HepG2 (cell line): ENCODE measurements at regions not wholly inside any gene's neighbourhood (a gene's known extent, or its start where the extent isn't known, plus 50 kb on each side); places are given as distances from the start of the nearest gene placed in this dataset.

Experiments
- ATAC-seq: fragments of 200-7000 bp; cut with Tn5 transposase; 3 replicates; pipeline ENCODE4 v1.9.1; 2020; ENCODE audit warnings: mild to moderate bottlenecking, moderate library complexity
- BruUV-seq: library from RNA; stranded (reverse); fragments of 400-500 nt; replicated peaks from 2 replicates; lab custom pipeline; 2021; lab: Mats Ljungman, UMichigan
- CTCF ChIA-PET: fragments of 300-600 bp; formaldehyde crosslinking; extraction: SDS; loops from one replicate; lab custom pipeline; 2021; ENCODE audit warnings: low total read pairs, inconsistent platforms, low intra/inter-chr PET ratio; lab: Yijun Ruan, JAX
- POLR2A ChIA-PET: fragments of 350-600 bp; sonication (Branson Sonifier 250); formaldehyde crosslinking; loops from one replicate; lab custom pipeline; 2020; ENCODE audit warnings: antibody characterized with exemption, inconsistent platforms; lab: Yijun Ruan, JAX
- DNase-seq: peaks from one replicate; pipeline ENCODE4 v3.0.0-alpha.2; 2015; ENCODE audit warnings: low spot score
- FAIRE-seq: peaks from 3 replicates; lab custom pipeline; 2011; peaks lifted over from hg19 to GRCh38; lab: Jason Lieb, UNC
- H2AFZ ChIP-seq: one replicate; pipeline ENCODE4 v1.6.1; 2011; ENCODE audit warnings: low read length, inconsistent platforms
- H3K27ac ChIP-seq: fragments of 300-600 bp; 3 replicates; pipeline ENCODE4 v1.8.0; 2011; ENCODE audit warnings: mixed run types, mild to moderate bottlenecking, mixed read lengths, low read length, inconsistent platforms; ENCODE audit not compliant: insufficient read depth; ENCODE audit errors: extremely low read length
- H3K27me3 ChIP-seq, 2 experiments: fragments of 200-600 bp in 1 of 2; 2 replicates in 1 of 2; 3 replicates in 1 of 2; pipeline versions ENCODE4 v1.6.0 to v1.8.0; 2011; ENCODE audit warnings: low read length in 2 of 2, mild to moderate bottlenecking in 2 of 2, moderate library complexity in 2 of 2, inconsistent platforms in 1 of 2; ENCODE audit not compliant: insufficient read depth in 2 of 2, control insufficient read depth in 1 of 2
- H3K36me3 ChIP-seq, 2 experiments: fragments of 200-600 bp in 1 of 2; replicated peaks in 1 of 2; 2 replicates in 1 of 2; 3 replicates in 1 of 2; pipeline versions ENCODE4 v1.5.1 to v1.8.0; 2011; ENCODE audit warnings: low read length in 2 of 2, inconsistent platforms in 1 of 2; ENCODE audit not compliant: insufficient read depth in 2 of 2, control insufficient read depth in 1 of 2
- H3K4me1 ChIP-seq: 2 replicates; pipeline ENCODE4 v1.5.1; 2012; ENCODE audit warnings: low read length, inconsistent platforms; ENCODE audit not compliant: insufficient read depth
- H3K4me2 ChIP-seq: 2 replicates; pipeline ENCODE4 v1.6.0; 2011; ENCODE audit warnings: low read depth, low read length, inconsistent platforms
- H3K4me3 ChIP-seq, 3 experiments: fragments of 200-600 bp in 1 of 3; sonication (generic), shearing (Covaris generic) in 1 of 3; replicated peaks in 1 of 3; 2 replicates each; pipeline ENCODE4 v1.5.1; 2011 to 2016; ENCODE audit warnings: low read length in 3 of 3, inconsistent platforms in 2 of 3, low read depth in 2 of 3, mild to moderate bottlenecking in 2 of 3, control low read depth in 1 of 3, mixed read lengths in 1 of 3; ENCODE audit not compliant: insufficient read depth in 1 of 3
- H3K79me2 ChIP-seq: one replicate; pipeline ENCODE4 v1.6.1; 2011; ENCODE audit warnings: low read length, inconsistent platforms; ENCODE audit not compliant: insufficient read depth
- H3K9ac ChIP-seq: 2 replicates; pipeline ENCODE4 v1.6.0; 2011; ENCODE audit warnings: mild to moderate bottlenecking, low read depth, low read length, inconsistent platforms; ENCODE audit not compliant: insufficient read depth
- H3K9me3 ChIP-seq: 2 replicates; pipeline ENCODE4 v1.5.1; 2012; ENCODE audit warnings: mild to moderate bottlenecking, low read length
- H4K20me1 ChIP-seq: 2 replicates; pipeline ENCODE4 v1.6.0; 2011; ENCODE audit warnings: inconsistent platforms, mild to moderate bottlenecking, low read length, moderate library complexity; ENCODE audit not compliant: insufficient read depth
- ARNTL ChIP-seq: sonication (generic); formaldehyde crosslinking; IDR thresholded peaks from 2 replicates; pipeline ENCODE4 v1.4.0; 2020; ENCODE audit warnings: mild to moderate bottlenecking, missing genetic modification reagents
- KDM1A ChIP-seq: IDR thresholded peaks from 2 replicates; pipeline ENCODE4 v1.6.1; 2016; ENCODE audit warnings: missing compliant biosample characterization
- KLF16 ChIP-seq, 2 experiments: sonication (generic) in 1 of 2; formaldehyde crosslinking in 1 of 2; IDR thresholded peaks; 2 replicates each; pipeline versions ENCODE4 v1.6.1 to v1.8.0; 2016 to 2023; ENCODE audit warnings: missing genetic modification reagents in 2 of 2, missing compliant biosample characterization in 1 of 2
- NR3C1 ChIP-seq: sonication (generic); formaldehyde crosslinking; IDR thresholded peaks from 2 replicates; pipeline ENCODE4 v1.4.0; 2020; ENCODE audit warnings: missing genetic modification reagents
- SAP130 ChIP-seq: IDR thresholded peaks from 2 replicates; pipeline ENCODE4 v1.6.1; 2016; ENCODE audit warnings: low read depth
- SIX4 ChIP-seq: sonication (generic); formaldehyde crosslinking; IDR thresholded peaks from 2 replicates; pipeline ENCODE4 v1.4.0; 2020; ENCODE audit warnings: missing genetic modification reagents
- ZBTB4 ChIP-seq: sonication (generic); formaldehyde crosslinking; IDR thresholded peaks from 2 replicates; pipeline ENCODE4 v1.4.0; 2020; ENCODE audit warnings: missing genetic modification reagents, mild to moderate bottlenecking, borderline replicate concordance
- ZNF207 ChIP-seq: fragments of 450-650 bp; IDR thresholded peaks from 2 replicates; pipeline ENCODE4 v1.6.1; 2016; ENCODE audit warnings: antibody characterized with exemption, borderline replicate concordance
- ZNF431 ChIP-seq: sonication (generic); formaldehyde crosslinking; IDR thresholded peaks from 2 replicates; pipeline ENCODE4 v1.9.0; 2022; ENCODE audit warnings: missing genetic modification reagents, low read depth, mild to moderate bottlenecking, borderline replicate concordance
- ZNF572 ChIP-seq: sonication (generic); formaldehyde crosslinking; IDR thresholded peaks from 2 replicates; pipeline ENCODE4 v1.5.1; 2020; ENCODE audit warnings: mild to moderate bottlenecking, missing genetic modification reagents
- ZNF607 ChIP-seq: sonication (generic); formaldehyde crosslinking; IDR thresholded peaks from 2 replicates; pipeline ENCODE4 v1.5.1; 2020; ENCODE audit warnings: missing genetic modification reagents, mild to moderate bottlenecking, borderline replicate concordance
- WGBS: methylation state at CpG from one replicate; pipeline ENCODE4 v1.1.6; 2017; ENCODE audit warnings: low lambda C conversion rate; 5-methylcytosine and 5-hydroxymethylcytosine counted together
- in situ Hi-C: cut with HindIII; loops from 2 replicates; pipeline ENCODE4 v1.10.0; 2017; ENCODE audit warnings: low pct_unique_long_range_greater_than_20kb; ENCODE audit not compliant: extremely low pct_ligation_motif_present
- intact Hi-C: fragments of 100-400 bp; cut with micrococcal nuclease; formaldehyde crosslinking; loops from one replicate; pipeline ENCODE4 v1.10.0; 2022; ENCODE audit not compliant: unreplicated experiment

- Histone ChIP-seq H2AFZ (no peak overlapping the region), H3K79me2 (no peaks in the 10 kb centered on the region), H3K36me3 (no peaks in the 10 kb centered on the region), H3K4me3 (no peak overlapping the region), H3K9ac (no peak overlapping the region), H3K4me2 (no peak overlapping the region), H3K9me3 (no peaks in the 10 kb centered on the region), H3K27ac (no peak overlapping the region), H3K27me3 (peaks cover 1 to 2% of the 10 kb centered on the region in 2 experiments; a peak in 3 of 5 replicates), H4K20me1 (no peaks in the 10 kb centered on the region), H3K4me1 (peaks cover 1% of the 10 kb centered on the region)
- intact Hi-C loops: no loop called here
- no TSS peak for BruUV-seq
- FAIRE-seq: no peak
- POLR2A ChIA-PET: no interaction called here
- ATAC-seq: no peak
- 37% methylated on average over 2 of the region's 2 CpGs for WGBS
- CTCF ChIA-PET: no interaction called here
- in situ Hi-C loops: no loop called here
- DNase-seq: no peak
- TF ChIP-seq SAP130 (CRISPR knock-in tag): no peak
- no peak for TF ChIP-seq ZBTB4 (CRISPR knock-in tag)
- no peak for TF ChIP-seq ZNF607
- no peak for TF ChIP-seq SIX4
- TF ChIP-seq ZNF572 (CRISPR knock-in tag): no peak
- no peak for TF ChIP-seq KLF16 (CRISPR knock-in tag; IDR thresholded peaks at IDR 0.05)
- TF ChIP-seq KDM1A (CRISPR knock-in tag): no peak
- no peak for TF ChIP-seq ZNF431 (CRISPR knock-in tag)
- no peak for TF ChIP-seq ZNF207
- no peak for TF ChIP-seq ARNTL (CRISPR knock-in tag)
- TF ChIP-seq NR3C1: no peak
Observed at GRCh38 chr13:21980049-21980448, 309.2 kb downstream of the FGF9 start.
